GM18861 (cell line): ENCODE measurements at regions not wholly inside any gene's neighbourhood (a gene's known extent, or its start where the extent isn't known, plus 50 kb on each side); places are given as distances from the start of the nearest gene placed in this dataset.

Experiments
- ATAC-seq: cut with Tn5 transposase; IDR thresholded peaks from one replicate; pipeline ENCODE4 v1.9.1; 2021; ENCODE audit not compliant: unreplicated experiment

DNA sequence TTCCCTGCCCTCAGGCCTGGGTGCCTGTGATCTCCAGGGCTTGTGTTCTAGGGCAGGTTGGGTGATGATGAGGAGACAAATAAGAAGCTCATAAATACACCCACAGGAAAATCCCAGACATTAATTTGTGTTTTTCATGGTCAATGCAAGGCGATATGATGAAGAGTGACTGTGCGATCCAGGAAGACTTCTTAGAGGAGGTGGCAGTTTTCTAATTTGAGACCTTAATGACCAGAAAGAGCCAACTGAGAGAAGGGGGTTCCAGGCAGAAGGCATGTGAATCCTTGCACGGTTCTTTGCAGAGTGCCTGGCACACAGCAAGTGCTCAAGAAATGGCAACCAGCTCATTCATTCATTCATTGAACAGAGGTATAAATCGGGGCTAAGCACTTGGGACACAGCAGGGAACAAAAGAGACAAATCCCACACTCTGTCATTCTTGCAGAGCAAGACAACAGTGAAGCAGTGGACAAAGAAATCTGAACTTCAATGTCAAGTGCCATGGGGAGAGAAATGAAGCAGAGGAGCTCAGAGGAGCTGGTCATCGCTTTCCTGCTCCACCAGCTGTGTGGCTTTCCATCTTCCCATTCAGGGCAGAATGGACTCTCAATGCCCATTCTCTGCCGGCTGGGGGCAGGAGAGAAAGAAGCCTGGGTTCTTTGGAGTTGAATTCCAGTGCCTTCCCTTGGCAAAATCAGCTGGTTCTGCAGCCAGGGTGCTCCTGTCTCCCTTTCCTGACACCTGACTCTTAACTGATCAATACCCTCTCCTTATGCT, 128.3 kb downstream of the AACS start:
- ATAC-seq, result no peak

DNA sequence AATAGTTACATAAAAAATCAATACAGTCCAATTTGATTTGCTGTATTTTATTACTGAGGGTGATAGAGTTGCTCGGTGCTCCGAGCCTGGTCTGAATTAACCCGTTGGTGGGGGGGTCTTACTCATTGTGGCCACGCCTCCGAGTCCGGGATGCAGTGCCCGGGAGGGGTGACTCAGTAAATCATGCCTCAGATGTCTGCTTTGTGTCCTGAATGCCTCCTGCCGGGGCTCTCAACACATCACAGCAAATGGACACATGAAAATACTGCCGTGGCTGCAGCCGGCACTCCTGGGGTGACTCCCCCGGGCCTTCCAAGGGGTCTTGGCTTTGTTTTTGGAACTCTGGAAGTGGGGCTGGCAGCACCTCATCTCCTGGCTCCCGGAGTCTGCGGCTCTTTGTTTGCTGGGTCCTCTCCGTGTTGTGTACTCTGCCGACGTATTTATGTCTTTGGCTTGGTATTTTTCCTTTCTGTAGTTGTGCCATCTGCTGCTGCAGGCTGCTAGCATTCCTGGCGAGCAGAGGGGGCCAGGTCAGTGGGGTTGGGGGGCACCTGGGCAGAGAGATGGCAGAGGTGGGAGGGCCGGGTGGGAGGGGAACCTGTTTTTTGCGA, 129.0 kb downstream of the AACS start:
- no peak for ATAC-seq

DNA sequence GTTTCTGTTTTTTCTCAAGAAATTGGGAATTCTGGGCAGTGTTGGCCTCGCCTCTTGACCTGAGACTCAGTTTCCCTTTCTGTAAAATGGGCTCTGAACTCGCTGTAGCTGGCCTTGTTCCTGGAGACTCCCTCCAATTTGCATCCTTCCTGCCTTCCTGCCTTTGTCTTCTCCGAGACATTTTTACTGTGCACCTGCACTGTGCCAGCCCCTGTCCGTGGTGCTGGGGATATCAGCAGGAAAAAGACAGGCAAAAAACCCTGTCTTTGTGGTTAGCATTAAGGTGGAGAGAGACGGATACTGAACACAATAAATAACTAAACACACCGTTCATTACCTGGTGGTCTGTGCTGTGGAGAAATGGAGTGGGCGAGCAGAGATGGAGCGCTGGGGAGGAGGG, 129.8 kb downstream of the AACS start:
- ATAC-seq, result no peak

DNA sequence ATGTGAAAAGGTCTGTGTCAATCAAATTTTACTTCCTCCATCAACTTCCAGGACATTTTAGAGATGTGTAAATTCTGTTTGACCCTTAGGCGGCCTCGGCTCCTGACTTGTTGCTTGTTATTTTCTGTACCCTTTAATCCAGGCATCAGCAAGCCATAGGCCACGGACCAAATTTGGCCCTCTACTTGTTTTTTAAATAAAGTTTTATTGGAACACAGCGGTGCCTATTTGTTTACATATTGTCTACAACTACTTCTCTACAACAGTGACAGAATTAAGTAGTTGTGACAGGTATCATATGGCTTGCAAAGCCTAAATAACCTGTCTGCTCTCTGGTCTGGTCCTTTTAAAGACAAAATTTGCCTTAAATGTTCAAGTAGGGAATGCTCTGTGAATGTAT, 132.1 kb downstream of the AACS start:
- no peak for ATAC-seq

DNA sequence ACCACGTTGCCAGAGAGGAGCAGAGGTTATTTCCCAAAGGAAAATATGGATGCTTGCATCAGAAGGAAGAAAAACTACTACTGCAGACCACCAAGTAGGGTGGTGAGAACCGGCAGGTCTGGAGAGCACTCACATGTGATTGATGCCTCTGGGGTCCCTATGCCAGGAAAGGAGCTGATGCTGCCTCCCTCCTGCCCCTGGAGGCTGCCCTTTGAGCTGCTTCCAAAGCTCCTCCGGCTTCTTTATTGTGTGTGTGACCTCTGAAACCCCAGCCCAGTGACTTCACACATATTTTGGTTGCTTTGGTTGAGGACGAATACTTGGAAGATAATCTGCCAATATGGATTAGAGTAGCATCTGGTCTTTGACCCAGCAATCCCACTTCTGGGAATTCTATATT, 133.4 kb downstream of the AACS start:
- ATAC-seq, result no peak

DNA sequence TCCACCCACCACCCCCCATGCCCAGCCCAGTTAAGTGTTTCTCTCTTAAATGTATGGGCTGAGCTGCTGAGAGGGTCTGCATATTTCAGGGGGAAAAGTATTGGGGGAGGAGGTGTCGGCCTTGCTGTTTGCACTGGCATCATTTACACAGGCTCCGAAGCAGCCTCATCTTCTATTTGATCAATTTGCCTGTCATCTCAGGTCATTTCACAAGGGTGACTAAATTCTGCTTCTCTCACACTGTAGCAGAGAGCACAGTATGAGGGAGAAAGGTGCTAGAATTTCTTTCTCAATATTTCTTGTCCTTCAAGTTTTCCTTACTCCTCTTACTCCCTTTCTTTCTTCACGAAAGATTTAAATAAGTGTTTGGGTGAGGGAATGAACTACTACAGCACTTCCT, 135.9 kb downstream of the AACS start:
- ATAC-seq, result no peak

DNA sequence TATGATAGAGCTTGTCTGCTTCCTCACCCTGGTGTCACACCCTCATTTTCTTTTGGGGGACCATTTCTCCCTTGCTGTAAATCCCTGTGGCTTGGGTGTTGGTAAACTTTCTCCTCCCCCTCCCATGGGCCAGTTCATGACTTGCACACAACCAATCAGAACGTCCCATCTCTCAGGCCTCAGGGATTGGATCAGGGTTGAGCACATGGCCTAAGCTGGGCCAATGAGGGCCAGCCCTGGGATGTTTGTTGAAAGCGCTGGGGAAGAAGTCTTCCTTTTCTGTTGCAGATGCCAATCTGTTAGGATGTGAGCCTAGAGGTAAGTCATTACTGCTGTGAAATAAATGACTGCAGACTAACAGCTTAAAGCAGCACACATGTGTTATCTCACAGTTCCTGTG, 136.7 kb downstream of the AACS start:
- ATAC-seq, result no peak

DNA sequence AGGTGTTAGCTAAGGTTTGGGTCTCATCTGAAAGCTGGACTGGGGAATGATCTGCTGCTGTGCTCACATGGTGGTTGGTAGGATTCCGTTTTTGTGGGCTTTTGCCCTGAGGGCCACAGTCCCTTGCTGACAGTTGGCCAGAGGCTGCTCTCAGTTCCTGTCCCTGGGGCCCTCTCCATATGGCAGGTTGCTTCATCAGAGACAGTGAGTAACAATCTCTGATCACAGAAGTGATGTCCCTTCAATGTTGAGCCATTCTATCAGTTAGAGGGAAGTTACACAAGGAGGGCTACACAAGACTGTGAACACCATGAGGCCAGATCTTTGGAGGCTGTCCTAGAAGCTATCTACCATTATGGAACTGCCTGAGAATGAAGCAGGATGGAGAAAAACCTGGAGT, 137.2 kb downstream of the AACS start:
- no peak for ATAC-seq

DNA sequence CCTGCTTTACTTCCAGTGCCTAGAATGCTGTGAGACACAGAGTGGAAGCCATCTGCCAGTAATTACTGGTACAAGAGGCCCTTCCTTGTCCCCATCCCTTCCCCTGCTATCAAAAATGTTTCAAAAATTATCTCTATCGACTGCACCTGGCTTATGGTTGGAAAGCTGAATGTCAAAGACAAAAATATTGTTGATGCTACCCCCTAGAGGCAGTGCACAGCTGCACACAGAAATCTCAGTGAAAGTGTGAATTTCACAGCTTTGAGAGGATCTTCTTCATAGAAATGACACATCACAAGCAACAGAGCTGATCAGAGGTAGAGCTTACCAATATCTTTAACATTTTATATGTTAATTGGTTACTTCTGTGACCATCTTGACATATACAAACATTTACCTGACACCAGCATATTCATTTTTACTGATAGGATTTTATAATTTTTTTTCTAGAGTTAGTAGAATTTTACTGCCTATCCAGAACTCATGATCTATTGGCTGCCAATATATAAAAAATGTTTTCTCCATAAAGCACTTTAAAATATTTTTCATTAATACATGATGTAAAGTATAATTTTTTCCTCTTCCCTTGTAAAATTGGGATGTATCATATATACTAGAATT, 138.0 kb downstream of the AACS start:
- no peak for ATAC-seq

DNA sequence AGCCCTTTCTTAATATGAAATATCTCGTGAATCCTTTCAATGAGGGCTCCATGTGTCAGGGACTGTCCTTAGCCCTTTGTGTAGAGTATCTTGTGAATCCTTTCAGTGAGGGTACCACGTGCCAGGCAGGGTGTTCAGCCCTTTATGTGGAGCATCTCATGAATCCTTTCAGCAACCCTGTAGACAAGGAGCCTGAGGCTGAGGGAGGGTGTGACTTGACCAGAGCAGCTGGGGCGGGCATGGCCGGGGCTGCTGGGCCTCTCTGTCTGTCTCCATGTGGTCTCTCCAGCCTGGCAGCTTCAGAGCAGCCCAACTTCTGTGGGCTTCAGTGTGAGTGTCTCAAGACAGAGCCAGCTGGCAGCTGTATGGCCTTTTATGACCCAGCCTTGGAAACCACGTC, 140.2 kb downstream of the AACS start:
- no peak for ATAC-seq

DNA sequence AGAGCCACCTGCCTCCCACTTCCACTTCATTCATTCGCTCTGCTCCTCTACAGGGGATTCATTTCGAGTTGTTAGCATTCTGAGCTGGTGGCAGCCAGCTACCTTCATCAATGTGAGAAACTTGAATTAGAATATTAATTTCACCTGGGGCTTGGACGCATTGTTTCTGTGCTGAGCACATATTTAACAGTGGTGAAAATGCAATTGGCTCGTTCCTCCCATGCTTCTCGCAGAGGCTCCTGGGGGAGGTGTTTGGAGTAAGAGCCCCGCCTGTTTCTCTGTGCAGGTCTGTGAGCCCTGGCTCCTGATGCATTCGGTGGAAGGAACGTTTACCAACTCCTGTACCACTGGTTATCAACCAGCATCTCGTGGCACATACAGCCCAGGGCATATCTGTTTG, 141.5 kb downstream of the AACS start:
- ATAC-seq, result no peak

DNA sequence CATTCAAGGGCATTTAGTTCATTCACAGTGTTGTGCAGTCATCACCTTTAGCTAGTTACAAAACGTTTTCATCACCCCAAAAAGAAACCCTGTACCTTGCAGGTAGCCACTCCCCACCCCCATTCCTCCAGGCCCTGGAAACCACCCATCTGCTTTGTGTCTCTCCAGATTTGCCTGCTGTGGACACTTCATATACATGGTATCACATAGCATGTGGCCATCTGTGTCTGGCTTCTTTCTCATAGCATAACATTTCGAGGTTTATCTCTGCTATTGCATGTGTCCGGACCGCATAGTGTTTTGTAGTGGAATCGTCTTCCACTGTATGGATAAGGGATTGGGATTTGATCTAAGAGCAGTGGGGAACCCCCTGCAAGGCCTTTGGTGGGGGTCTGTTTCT, 143.1 kb downstream of the AACS start:
- no peak for ATAC-seq

DNA sequence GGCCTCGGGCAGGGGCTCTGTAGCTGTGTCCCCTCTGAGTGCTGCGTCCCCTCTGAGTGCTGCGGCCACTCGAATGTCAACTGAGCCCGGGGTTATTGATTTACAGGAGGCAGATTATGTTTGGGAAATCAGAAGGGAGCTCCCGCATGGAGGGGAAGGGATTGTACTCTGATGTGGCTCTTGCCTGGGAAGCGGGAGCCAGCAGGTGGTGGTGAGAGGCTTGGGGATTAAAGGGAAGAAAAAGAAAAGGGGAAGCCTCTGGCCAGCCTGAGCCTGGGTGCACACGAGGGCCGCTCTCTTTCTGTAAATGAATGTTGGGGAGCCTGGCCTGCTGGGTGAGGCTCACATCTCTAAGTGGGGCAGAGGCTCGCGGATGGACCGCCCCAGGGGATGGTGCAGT, 143.7 kb downstream of the AACS start:
- ATAC-seq, result no peak

DNA sequence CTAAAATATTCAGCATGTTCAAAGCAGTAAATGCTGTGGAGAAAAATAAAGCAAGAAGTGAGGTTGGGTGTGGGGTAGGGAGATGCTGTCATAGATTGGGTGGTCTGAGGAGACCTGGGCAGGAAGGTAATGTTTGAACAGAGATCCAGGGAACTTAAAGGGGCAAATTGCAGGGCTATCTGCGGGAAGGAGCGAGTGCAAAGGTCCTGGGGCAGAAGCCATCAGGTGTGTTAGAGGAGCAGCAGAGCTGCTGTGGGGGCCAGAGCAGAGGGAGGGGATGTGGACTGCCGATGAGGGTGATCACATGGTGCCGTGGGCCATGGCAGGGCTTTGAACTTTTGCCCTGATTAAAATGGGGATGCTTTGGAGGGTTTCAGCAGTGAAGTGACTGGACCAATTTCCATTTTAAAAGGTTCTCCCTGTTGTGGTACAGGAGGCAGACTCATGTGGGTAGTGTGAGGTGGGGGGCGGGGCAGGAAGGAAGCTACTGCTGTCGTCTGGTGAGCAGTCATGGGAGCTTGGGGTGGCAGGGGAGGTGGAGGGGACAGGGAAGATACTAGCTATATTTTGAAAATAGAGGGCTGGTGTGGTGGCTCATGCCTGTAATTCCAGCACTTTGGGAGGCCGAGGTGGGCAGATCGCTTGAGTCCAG, 145.0 kb downstream of the AACS start:
- ATAC-seq, result no peak

DNA sequence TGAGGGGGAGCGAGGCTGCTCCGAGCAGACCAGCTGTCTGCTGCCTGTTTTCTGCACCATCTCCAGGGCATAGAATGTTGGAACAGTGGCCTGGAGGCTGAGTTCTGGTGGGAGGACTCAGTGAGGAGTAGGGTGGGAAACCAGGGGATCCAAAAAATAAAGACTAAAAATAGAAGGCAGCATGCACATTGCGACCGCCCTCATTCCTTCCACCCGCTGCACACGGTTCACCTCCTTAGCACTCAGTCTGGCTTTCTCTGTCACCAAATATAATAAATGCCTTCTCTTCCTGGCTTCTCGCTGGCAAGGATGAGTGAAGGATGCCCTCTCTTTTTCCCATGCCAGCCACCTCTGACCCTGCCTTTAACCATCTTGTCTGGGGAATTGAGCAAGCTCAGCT, 146.2 kb downstream of the AACS start:
- no peak for ATAC-seq

DNA sequence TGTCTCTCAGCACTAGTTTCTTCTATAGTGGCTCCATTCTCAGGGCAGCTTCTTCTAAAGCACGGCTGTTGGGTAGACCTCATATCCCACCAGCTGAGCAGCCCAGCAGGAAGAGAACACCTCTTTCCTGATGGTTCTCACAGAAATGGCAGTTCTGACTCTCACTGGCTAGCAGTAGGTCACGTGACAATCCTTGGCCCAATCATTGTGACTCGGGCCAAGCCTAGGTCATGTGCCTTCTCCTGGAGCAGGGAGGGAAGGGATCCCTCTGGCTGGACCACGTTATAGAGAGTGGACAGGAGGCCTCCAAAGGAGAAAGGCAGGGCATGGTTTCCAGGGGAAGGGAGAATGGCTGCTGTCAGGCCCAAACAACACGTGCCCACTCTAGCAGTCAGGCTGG, 149.1 kb downstream of the AACS start:
- no peak for ATAC-seq

DNA sequence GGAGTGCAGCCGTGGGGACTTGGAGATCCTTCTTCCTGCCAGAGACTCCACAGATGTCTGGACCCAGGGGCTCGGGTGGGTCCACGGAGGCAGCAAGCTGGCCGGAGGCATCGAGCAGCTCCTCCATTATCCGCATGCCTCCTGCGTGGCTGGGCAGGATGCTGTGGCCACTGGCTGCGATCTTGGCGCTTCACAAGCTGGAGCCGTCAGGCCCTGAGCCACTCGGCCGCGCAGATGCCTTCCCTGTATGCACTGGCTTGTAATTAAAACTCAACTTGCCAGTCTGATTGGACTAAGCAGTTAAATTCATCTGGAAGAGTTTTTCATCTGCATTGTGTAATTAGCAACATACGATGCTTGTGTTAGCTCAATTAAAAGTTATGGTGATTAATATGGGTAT, 151.5 kb downstream of the AACS start:
- no peak for ATAC-seq

DNA sequence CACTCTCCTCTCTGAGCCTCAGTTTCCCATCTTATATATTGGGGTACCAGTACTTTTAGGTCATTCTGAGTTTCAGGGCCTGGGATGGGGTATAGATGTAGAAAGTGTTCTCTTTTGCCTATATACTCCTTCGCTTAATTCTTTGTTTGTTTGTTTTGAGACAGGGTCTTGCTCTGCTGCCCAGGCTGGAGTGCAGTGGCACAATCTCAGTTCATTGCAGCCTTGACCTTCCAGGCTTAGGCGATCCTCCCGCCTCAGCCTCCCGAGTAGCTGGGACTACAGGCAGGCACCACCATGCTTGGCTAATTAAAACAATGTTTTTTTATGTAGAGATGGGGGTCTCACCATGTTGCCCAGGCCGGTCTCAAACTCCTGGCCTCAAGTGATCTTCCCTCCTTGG, 152.1 kb downstream of the AACS start:
- ATAC-seq, result no peak

DNA sequence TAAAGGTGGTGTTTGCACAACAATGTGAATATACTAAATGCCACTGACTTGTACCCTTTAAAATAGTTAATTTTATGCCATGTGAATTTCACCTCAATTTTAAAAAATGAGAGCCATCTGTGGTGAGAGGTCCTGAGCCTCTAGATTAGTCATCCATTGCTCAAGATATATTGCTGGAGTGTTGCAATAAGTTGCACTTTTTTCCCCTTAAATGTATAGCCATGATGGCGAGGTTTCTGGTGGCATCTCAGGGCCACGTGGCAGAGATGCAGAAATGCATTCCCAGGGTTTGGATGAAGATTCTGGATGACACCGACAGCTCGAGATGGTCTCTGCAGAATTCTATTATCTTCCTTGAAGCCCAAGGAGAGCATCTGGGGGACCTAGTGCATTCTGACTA, 153.7 kb downstream of the AACS start:
- ATAC-seq, result no peak

DNA sequence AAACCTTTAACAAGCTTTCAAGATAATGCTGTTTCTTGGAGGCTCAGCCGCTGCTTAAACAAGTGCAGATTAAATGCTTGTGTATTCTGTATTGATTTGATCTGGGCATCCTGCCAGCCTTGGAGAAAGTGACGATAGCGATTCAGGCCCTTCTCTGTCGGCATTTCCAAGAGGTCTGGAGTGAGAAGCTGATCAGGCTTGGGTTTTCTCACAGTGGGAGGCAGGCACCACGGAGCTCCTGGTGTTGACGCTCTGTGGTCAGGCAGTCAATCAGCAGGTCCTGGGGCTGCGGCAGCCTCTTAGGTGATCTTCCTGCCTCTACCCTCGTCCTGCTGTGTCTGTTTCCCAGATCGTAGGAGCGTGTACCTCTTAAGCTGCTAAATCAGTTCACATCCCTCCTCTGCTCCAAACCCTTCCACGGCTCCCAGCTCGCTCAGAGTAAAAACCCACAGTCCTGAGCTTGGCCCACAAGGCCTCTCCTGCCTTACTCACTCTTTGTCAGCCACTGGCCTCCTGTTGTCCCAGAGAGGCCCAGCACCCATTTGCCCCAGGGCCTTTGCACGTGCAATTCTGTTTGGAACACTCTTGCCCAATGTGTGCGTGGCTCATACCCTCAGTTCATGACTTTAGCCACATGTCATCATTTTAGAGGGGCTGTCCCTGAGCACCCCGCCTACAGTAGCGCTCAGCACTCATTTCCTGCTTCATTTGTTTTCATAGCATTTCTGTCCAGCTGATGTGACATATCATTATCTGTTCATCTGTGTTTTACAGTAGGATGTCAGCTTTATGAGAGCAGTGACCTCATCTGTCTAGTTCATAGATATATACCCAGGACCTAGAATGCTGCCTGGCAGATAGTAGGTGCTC, 155.4 kb downstream of the AACS start:
- ATAC-seq, result no peak

DNA sequence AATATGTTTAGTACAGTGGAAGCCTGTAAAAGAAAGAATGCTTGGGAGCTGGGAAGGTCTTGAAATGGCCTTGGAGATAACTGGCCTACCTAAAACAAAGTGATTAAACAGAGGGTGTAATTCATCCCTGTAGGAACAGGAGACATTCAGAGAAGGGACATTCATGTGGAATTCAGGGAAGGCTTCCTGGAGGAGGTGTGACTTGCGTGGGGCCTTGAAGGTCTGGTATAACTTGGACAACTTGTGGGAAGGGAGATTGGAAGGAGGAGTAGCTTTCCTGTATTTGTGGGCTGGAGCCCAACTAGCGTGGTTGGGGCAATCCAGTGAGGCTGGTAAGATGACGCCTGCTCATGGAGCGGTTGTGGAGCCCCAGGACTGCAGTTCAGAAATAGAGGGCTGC, 156.4 kb downstream of the AACS start:
- no peak for ATAC-seq
